KMS-11 (cell line): ENCODE measurements at regions not wholly inside any gene's neighbourhood (a gene's known extent, or its start where the extent isn't known, plus 50 kb on each side); places are given as distances from the start of the nearest gene placed in this dataset.

ENCODE experiments used
- H2AFZ ChIP-seq: fragments of 200-600 bp; sonication (generic); 2 replicates; pipeline ENCODE4 v1.6.1; 2016; ENCODE audit warnings: antibody characterized with exemption, mixed run types, low read depth
- H3K27ac ChIP-seq: fragments of 200-600 bp; sonication (generic); 2 replicates; pipeline ENCODE4 v1.6.1; 2016; ENCODE audit warnings: mild to moderate bottlenecking, mixed run types
- H3K27me3 ChIP-seq: fragments of 200-600 bp; sonication (generic); 2 replicates; pipeline ENCODE4 v1.6.1; 2017; ENCODE audit warnings: mild to moderate bottlenecking, low read depth, mixed run types, moderate library complexity; ENCODE audit not compliant: insufficient read depth
- H3K36me3 ChIP-seq: fragments of 200-600 bp; sonication (generic); 2 replicates; pipeline ENCODE4 v1.6.1; 2017; ENCODE audit warnings: mild to moderate bottlenecking, mixed run types; ENCODE audit not compliant: insufficient read depth
- H3K4me1 ChIP-seq: fragments of 200-600 bp; sonication (generic); 2 replicates; pipeline ENCODE4 v1.6.1; 2016; ENCODE audit warnings: mild to moderate bottlenecking, low read depth, mixed run types; ENCODE audit not compliant: poor library complexity, severe bottlenecking
- H3K4me2 ChIP-seq: fragments of 200-600 bp; sonication (generic); 2 replicates; pipeline ENCODE4 v1.7.0; 2016; ENCODE audit warnings: mild to moderate bottlenecking, mixed run types
- H3K4me3 ChIP-seq: fragments of 200-600 bp; sonication (generic); IDR thresholded peaks from 2 replicates; pipeline ENCODE4 v1.6.1; 2017; ENCODE audit warnings: low read depth, low read length, mixed read lengths; ENCODE audit not compliant: insufficient read depth
- H3K79me2 ChIP-seq: fragments of 200-600 bp; sonication (generic); 2 replicates; pipeline ENCODE4 v1.6.1; 2016; ENCODE audit warnings: low read depth, mixed run types; ENCODE audit not compliant: insufficient read depth
- H3K9ac ChIP-seq: fragments of 200-600 bp; sonication (generic); 2 replicates; pipeline ENCODE4 v1.6.1; 2016; ENCODE audit warnings: mild to moderate bottlenecking, mixed run types
- H4K20me1 ChIP-seq: fragments of 200-600 bp; sonication (generic); 2 replicates; pipeline ENCODE4 v1.6.1; 2016; ENCODE audit warnings: mild to moderate bottlenecking, mixed run types; ENCODE audit not compliant: insufficient read depth
- TF ChIP-seq, protein P1 (sequence below): fragments of 200-600 bp; sonication (generic); conservative IDR thresholded peaks from 2 replicates; pipeline ENCODE4 v1.6.1; 2017; ENCODE audit warnings: low read depth, mild to moderate bottlenecking, antibody characterized with exemption, low read length, moderate library complexity, mixed read lengths

DNA sequence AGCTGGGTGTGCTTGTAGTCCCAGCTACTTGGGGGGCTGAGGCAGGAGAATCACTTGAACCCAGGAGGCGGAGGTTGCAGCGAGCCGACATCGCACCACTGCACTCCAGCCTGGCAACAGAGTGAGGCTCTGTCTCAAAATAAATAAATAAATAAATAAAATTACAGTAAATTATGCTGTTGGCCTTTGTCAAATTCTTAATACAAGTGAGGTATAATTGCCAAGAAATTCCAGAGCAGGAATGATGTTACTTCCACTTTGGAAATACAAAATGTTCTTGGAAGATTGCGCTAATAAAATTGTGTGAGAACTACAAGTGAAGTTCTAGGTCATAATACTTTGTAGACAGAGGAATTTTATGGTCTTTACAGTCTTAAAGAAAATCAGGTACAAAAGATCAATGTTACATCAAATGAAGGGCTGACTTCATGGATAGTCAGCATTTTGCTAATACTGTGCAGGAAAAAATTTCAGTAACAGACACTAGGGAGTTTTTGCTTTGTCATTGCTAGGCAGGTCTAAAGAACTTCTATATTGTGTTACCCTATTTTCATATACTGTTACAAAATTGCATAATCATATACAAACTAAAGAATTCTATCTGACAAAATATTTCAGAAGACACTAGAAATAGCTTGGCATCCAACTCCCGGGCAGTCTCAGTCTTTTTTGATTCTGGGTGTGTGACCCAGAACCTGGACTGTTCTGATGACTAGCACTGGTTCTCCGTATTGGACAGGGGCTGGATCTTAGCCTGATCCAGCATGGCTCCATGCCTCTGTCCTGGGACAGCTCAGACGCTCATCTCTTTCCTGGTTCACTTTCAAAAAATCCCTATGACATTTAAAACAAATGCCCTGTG, 76.0 kb upstream of the STK17B start:
- H4K20me1 ChIP-seq: no peaks in the 10 kb centered on the region
- no peak overlapping the region for H3K4me2 ChIP-seq
- no peaks in the 10 kb centered on the region for H3K27me3 ChIP-seq
- no peaks in the 10 kb centered on the region for H3K4me1 ChIP-seq
- H2AFZ ChIP-seq: no peak overlapping the region
- TF ChIP-seq, protein P1, sequence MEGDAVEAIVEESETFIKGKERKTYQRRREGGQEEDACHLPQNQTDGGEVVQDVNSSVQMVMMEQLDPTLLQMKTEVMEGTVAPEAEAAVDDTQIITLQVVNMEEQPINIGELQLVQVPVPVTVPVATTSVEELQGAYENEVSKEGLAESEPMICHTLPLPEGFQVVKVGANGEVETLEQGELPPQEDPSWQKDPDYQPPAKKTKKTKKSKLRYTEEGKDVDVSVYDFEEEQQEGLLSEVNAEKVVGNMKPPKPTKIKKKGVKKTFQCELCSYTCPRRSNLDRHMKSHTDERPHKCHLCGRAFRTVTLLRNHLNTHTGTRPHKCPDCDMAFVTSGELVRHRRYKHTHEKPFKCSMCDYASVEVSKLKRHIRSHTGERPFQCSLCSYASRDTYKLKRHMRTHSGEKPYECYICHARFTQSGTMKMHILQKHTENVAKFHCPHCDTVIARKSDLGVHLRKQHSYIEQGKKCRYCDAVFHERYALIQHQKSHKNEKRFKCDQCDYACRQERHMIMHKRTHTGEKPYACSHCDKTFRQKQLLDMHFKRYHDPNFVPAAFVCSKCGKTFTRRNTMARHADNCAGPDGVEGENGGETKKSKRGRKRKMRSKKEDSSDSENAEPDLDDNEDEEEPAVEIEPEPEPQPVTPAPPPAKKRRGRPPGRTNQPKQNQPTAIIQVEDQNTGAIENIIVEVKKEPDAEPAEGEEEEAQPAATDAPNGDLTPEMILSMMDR: no peak
- H3K79me2 ChIP-seq: no peaks in the 10 kb centered on the region
- no peak overlapping the region for H3K27ac ChIP-seq
- no peak overlapping the region for H3K4me3 ChIP-seq
- no peaks in the 10 kb centered on the region for H3K36me3 ChIP-seq
- no peak overlapping the region for H3K9ac ChIP-seq

DNA sequence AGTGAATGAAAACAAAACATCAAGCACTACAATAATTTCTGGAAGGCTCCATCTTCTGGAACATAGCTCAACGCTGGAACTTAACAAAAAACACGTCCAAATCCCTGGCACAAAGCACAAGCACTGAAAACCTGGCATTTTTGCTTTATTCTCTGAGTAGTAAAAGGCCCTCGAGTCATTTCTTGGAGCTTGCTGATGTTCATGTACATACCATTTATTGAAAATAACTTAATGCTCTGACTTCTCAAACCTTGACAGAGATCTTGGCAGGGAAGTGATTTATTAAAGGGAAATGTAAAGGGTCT, 76.5 kb upstream of the STK17B start:
- Histone ChIP-seq H3K79me2 (no peaks in the 10 kb centered on the region), H3K4me2 (no peak overlapping the region), H3K4me3 (no peak overlapping the region), H3K4me1 (no peaks in the 10 kb centered on the region), H3K36me3 (no peaks in the 10 kb centered on the region), H4K20me1 (no peaks in the 10 kb centered on the region), H3K27ac (no peak overlapping the region), H2AFZ (no peak overlapping the region), H3K27me3 (no peaks in the 10 kb centered on the region), H3K9ac (no peak overlapping the region)
- TF ChIP-seq, protein P1: no peak

DNA sequence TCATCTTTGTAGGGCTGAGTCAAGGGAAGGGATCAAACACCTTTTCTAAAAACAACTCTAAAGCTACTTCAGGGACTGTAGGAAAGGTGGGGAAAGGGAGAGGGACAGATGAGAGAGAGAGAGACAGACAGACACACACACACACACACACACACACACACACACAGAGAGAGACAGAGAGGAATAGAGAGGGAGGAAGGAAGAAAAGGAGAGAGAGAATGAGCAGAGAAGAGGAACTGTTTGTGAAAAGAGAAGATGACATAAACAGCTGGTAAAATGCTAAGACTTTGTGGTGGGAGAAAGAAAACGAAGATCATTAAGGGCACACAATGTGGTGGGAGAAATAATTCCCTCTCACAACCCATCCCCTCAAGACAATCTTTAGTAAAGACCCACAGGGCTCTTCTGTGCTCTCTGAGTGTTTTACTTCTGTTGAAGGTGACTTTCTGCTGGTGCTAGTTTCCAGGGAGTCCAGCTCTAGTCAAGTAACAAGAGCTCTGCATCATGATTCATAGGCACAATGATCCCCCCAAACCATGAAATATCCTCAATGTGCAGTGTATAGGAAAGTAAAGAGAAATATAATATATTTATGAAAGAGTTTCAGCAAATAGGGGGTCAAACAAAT, 77.2 kb upstream of the STK17B start:
- no peaks in the 10 kb centered on the region for H3K4me1 ChIP-seq
- H3K4me2 ChIP-seq: no peak overlapping the region
- TF ChIP-seq, protein P1: no peak
- H3K36me3 ChIP-seq: no peaks in the 10 kb centered on the region
- no peak overlapping the region for H2AFZ ChIP-seq
- no peaks in the 10 kb centered on the region for H3K27me3 ChIP-seq
- no peak overlapping the region for H3K27ac ChIP-seq
- no peaks in the 10 kb centered on the region for H3K79me2 ChIP-seq
- no peak overlapping the region for H3K9ac ChIP-seq
- no peak overlapping the region for H3K4me3 ChIP-seq
- H4K20me1 ChIP-seq: no peaks in the 10 kb centered on the region

DNA sequence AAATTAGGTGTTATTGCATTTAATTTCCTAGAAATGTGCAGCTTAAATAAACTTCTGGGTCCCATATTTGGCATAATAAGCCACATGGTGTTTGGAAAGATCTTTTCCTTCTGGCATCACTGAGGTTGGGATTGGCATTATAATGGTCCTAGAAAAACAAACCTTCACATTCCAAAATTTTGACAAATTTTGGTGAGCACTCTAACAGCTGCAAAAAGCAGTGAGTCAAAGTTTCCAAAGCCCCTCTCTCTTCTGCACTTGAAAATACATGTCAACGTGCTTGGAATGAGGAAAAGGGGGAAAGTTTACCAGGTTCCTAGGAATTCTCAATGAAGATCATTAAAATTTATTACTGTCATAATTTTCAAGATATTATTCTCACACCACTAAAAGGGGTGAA, 77.8 kb upstream of the STK17B start:
- no peak overlapping the region for H3K4me3 ChIP-seq
- no peaks in the 10 kb centered on the region for H3K36me3 ChIP-seq
- no peak overlapping the region for H3K9ac ChIP-seq
- H3K4me1 ChIP-seq: no peaks in the 10 kb centered on the region
- no peak overlapping the region for H3K4me2 ChIP-seq
- H3K79me2 ChIP-seq: no peaks in the 10 kb centered on the region
- no peak overlapping the region for H3K27ac ChIP-seq
- TF ChIP-seq, protein P1: no peak
- no peaks in the 10 kb centered on the region for H4K20me1 ChIP-seq
- no peak overlapping the region for H2AFZ ChIP-seq
- no peaks in the 10 kb centered on the region for H3K27me3 ChIP-seq
